HG03108 (cell line): ENCODE measurements at regions not wholly inside any gene's neighbourhood (a gene's known extent, or its start where the extent isn't known, plus 50 kb on each side); places are given as distances from the start of the nearest gene placed in this dataset.
"Not testable (repeated sequence)": the region's sequence is repeated elsewhere in the genome, so short reads cannot be mapped to it uniquely, and the experiment has no call there.

ENCODE experiments used
- ATAC-seq: cut with Tn5 transposase; IDR thresholded peaks from one replicate; pipeline ENCODE4 v1.9.1; 2021; ENCODE audit warnings: moderate library complexity; ENCODE audit not compliant: unreplicated experiment

DNA sequence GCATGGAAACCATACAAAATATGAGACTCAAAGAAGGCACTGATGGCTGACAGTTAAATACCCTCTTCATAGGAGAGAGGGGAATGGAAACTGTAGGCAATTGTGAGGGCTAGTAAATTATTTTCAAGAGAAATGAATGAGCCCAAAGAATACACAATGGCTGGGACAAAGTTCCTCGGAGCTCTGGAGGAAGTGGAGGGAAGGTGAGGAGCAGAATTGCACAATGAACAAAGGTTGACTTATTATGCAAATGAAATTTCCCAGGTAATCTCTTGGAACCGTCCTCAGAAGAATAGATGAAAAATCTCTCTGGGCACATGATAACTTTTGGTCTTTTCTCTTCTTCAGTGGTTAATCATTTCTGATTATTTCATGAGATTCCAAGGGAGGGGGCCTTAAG, 202.6 kb upstream of the VCX start:
- no peak for ATAC-seq

DNA sequence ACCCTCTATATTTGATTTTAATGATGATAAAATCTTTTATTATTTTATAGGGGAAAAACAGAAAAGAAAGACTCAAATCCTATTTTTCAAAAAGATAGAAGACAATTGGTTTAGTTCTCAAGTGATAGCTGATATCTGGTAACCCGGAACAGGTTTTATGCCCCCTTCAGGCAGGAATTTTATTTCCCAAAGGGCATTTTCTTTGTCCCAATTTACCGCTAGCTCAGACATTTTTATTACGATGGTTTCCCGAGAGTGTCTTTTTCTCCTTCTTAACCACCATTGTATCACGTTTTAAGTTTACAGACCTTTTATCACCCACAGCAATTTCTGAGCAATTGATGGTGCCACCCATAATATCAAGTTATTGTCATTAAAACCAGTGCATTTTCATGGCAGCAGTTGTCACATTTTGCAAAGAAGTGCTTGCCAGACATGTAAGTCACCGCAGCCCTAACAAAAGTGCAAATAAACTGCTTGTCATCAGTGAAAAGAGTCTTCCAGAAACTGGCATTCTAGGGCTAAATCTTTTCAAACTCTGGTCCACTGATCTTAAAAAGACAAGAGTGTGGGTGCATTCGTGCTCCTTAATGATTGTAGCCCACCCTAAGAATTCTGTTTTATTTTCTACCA, 204.8 kb upstream of the VCX start:
- ATAC-seq, result no peak

DNA sequence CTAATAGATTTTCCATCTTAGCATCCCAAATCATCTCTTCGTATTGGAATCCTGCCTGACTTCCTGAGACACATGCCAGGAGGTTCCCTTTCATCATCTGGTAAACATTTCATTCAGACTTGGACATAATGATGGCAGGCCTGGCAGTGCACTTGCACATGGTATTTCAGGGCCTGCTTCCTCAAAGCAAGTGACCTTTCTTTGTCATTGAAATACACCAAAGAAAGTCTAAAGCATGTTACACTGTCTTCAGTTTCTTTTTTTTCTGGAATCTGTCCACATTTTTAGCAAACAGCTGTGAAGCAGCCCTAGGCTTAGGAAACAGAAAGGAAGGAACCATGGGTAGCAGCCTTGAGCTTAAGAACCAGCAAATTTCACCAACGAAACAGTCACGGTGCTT, 205.9 kb upstream of the VCX start:
- ATAC-seq, result no peak

DNA sequence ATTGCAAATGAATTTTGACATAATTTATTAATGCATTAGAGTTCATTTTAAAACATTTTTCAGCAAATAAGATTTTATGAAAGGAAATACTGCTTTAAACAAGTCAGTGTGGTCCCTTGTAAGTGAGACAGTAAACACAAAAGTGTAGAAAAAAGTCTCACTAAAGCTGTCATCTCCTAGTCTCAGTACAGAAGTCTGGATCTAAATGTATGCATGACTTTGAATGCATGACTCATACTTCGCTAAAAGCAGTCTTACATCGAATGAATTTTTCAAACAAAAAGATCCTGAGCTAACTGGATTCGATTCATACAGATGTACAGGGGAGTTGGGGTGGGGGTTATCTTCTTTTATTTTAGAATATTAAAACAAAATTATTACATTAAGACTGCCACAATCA, 207.4 kb upstream of the VCX start:
- ATAC-seq, result no peak

DNA sequence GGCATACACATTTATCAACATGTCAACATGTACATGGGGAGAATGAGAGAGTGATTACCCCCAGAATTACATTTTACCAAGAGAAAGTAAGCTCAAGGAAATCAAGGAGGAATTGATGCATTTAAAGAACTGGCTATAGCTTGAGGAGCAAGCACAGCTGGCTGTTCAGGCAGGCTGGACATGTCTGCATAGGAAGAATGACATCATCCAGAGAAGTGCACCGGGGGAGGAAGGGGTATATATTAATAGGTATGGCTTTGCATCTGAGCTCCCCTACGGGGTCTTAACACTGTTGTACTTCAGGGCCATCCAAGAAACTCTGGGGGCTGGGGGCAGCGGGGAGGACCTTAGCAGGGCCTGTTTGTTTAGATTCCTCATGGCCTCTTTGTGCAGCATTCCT, 222.4 kb upstream of the VCX start:
- no peak for ATAC-seq

DNA sequence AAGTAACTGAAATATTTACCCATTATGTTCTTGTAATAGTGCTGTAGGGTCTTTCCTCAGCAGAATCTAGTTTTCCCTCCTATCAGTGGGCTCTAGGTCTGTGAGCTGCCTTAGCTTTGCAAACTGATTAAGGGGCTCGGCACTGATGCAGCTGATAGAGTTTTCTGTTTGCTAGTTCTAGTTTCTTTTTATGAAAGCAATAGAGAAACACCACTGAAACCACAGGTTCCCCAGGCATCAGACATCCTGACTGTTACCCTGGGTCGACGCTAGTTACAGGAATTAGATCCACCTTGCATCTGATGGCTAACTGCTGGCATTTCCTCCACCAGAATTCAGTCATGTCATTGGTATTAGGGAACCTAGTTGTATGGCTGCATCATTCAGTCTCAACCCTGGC, 225.0 kb upstream of the VCX start:
- no peak for ATAC-seq

DNA sequence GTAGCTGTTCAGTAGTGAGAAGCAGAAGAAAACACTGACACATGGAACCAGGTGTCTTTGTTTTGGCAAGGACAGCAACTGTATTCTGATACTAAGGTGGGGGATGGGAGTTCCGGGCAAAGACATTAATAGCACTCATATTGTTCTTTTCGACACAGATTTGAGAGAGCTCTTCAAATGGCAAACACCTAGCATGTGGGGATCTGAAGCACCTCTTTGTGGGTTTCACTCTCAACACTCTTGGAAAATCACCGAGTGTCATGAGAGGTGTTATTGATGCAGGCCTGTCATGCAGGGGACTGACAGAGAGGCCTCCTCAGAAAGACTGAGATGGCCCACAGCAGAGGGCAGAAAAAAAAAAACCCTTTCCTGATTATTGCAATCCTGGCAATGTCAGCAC, 228.4 kb upstream of the VCX start:
- ATAC-seq, result no peak

DNA sequence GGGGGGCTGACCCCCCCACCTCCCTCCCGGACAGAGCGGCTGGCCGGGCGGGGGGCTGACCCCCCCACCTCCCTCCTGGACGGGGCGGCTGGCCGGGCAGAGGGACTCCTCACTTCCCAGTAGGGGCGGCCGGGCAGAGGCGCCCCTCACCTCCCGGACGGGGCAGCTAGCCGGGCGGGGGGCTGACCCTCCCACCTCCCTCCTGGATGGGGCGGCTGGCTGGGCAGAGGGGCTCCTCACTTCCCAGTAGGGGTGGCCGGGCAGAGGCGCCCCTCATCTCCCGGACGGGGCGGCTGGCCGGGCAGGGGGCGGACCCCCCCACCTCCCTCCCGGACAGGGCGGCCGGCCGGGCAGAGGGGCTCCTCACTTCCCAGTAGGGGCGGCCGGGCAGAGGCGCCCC, 234.3 kb upstream of the VCX start:
- not testable (repeated sequence) for ATAC-seq

DNA sequence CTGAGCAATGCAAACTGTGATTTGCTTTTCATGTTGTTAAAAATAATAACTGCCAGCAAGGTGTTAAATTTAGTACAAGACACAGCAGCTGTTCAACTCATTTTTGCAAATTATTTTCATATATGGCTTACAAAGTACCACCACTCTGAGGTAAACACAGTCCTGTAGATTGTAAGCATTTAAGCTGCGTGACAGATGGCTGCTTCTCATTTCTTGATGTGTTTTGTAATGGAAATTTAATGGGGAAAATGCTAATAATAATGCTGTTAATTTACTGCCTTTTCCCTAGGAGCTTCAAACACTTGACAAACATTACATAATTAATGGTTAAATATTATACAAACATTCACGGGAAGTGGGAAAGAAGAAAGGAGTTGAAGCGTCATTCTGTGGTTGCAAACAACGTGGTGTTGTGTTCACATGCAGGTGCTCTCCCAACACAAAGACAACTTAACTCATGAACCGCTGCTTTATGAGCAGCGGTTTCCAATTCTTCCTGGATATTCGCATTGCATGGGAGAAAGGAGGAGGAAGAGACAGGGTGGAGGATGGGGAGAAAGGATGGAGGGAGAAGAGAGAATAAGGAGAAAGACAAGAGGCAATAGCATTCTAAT, 236.8 kb upstream of the VCX start:
- no peak for ATAC-seq

DNA sequence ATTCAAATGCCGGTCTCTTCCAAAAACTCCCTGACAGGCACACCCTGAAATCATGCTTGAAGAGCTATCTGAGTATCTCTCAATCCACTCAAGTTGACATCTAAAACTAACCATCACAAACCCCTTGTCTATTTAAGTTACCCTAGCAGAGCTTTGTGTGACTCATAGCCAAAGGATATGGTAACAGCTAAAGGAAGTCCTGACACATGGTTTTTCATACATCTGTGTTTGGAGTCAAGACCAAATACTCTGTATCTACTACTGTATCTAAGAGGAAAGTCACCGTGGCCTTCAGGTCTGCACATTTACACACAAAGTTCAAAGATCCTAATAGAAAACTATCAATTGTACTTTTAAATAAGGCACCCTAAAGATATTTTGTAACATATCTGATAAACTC, 239.6 kb upstream of the VCX start:
- no peak for ATAC-seq

DNA sequence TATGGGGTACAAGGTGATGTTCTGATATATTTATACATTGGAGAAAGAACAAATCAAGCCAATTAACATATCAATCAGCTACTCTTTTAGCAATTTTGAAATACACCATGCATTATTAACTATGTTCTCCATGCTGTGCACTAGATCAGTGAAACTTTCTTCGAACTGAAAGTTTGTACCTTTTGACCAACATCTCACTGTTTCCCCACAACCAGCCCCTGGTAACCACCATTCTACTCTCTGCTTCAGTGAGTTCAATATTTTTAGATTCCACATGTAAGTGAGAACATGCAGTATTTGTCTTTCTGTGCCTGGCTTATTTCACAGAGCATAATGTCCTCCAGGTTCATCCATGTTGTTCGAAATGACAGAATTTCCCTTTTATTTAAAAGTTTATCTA, 246.1 kb upstream of the VCX start:
- ATAC-seq, result no peak

DNA sequence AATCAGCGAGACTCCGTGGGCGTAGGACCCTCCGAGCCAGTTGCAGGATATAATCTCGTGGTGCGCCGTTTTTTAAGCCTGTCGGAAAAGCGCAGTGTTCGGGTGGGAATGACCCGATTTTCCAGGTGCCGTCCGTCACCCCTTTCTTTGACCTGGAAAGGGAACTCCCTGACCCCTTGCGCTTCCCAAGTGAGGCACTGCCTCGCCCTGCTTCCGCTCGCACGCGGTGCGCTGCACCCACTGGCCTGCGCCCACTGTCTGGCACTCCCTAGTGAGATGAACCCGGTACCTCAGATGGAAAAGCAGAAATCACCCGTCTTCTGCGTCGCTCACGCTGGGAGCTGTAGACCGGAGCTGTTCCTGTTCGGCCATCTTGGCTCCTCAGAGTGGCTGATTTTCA, 249.6 kb upstream of the VCX start:
- ATAC-seq, result not testable (repeated sequence)

DNA sequence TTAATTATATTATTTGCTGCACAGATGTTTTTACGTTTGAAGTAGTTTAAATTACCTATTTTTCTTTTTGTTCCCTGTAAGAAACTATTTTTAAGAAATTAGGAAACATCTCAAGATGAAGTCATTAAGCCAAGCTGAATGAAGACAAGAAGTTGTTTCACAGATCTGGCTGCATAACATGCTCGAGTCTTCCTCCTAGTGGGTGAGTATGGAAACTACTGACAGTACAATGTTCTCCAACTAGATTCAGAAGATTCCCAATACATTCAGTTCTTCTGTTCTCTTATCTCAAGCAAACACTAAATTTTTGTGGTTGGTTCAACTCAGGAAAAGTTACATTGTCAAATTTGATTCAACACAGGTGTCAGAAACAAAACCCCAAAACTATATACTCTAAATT, 256.8 kb upstream of the VCX start:
- peak; percentile 59 for ATAC-seq

DNA sequence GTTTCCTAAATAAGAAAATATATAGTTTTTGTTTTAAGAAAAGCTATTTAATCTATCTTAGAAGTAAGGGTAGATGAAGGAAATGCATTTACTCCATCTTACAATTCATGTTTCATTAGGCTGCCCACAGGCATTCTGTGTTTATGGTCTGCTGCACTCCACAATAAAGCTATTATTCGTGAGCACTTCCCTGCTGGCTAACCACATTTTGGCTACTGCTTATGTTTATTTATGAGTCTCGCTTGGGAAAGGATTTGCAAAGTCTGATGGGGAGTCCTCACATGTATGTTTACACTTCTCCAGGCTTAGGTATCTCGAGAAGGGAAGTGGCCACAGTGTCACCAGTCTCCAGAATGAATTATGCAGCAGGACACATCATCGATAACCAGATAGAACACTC, 260.8 kb upstream of the VCX start:
- ATAC-seq, result no peak

DNA sequence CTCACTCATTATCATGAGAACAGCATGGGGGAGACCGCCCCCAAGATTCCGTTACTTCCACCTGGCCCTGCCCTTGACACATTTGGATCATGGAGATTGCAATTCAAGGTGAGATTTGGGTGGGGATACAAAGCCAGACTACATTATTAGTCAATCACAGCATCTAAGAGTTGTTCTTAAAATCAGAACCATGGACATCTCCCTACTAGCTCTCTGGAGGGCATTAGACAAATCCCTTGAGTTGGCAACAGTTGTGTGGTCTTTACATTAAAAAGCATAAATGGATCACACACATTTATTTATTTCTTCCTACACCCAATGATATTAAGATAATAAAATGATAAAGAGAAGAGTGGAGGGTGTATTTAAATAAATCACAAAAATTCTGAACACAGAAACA, 262.8 kb upstream of the VCX start:
- ATAC-seq, result no peak

DNA sequence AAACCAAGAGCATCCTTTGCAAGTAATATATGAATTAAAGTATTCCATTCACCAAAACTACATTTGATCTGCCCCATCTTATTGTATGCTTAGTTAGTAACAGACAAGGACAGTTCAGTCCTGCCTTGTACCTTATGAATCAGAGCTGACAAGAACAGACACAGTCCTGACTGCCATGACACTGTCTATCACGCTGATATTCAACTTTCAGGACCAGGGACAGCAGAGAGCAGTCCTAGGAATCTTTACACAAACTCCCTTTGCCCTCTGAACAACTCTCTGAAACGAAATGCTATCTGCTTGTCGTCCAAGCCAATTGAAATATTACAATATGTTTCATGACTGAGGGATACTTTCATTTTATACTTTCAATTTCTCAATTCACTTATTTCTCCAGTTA, 268.6 kb upstream of the VCX start:
- ATAC-seq, result no peak

DNA sequence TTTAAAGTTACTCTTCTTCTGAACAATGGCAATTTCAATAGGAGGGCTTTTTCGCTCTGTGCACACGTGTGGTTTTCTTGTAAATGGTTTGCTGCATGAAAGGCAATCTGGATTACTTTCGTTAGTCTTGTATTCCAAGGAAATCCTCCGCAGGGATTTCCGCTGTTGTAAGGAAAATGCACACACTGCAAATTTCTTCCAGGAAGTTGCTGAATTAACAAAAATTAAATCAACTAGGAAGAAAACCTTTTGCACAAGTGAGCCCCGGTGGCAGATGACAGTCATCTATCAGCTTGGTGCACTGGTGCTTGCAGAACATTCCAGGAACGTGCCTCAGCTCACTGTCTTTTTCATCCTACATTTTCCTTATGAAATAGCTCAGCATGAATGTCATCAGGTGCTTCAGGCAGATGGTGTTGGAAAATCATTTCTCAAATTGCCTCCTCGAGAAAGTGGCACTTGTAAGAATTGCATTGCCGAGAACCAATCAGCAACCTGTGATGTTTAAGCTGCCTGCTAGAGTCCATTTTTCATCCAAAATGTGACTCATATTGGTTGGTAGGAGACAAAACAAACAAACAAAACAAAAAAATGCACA, 272.4 kb upstream of the VCX start:
- ATAC-seq, result no peak

DNA sequence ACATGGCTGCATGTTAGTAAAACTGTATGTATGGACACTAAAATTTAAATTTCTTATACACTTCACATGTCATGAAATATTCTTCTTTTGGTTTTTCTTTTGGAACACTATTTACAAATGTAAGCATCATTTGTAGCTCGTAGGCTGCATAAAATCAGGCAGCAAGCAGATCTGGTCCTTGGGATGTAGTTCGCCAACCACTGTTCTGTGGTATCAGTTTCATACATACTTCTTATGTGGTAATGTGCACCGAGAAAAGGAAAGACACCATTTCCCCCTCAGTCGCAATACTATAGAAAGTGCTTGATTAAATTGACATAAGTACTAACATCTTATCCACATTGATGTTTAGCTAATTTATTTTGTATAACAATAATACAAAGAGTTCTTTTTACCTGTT, 274.4 kb upstream of the VCX start:
- no peak for ATAC-seq

DNA sequence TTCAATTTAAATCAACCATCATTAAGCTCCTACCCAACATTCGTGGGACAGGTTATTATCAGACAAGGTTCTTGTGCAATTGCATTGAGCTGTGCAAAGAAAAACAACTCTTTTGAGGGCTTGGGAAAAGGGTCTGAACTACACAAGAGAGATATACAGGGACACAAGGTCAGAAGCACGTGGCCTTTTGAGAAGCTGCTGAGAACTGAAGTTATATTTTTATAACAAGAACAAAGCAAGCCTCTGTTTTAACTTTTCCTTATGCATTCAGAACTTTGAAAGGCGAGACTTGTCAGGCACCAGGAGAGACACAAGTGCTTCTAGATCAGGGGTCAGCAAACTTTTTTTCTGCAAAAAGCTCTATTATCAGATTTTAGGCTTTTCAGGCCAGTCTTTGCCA, 274.8 kb upstream of the VCX start:
- ATAC-seq, result no peak

DNA sequence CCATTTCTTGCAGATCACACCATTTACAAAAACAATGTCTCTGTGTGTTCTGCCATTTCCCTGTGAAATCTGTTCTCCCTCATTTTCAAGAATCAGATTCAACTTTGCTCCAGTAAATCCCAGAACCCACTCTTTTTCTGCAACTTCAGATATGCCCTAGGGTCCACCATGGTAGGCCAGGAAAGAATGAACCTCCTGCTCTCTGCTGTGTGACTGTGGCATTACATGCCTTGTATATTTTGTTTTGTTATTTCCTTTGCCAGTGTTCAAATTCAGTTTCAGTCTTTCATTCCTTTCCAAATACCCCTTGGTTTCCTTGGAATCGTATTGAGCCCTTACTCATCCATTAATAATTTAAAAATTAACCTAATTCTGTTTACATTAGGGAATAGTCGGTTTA, 290.2 kb upstream of the VCX start:
- ATAC-seq, result no peak

DNA sequence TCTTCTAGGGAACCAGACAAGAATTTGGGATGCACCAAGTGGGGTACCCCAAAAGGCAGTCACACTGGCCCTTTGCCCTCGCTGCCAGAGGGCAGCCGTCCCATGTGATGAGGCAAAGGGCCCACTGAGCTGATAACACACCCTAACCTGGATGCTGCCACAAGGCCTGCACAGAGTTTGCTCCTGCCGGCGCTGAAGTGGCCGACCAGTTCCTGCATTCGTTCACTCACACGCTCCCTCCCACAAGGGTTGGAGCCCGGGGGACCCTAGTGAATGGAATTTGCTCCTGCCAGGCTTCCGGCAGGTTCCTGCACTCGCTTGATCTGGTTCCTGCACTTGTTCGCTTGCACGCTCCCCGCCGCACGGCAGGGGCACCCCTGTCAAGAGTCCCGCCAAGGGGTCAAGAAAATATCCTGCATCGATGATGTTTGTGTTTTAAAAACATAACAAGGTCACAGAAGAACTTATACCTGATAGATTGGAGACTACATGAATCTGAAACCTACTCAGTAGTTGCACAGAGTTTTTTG, 296.4 kb upstream of the VCX start:
- ATAC-seq, result no peak

DNA sequence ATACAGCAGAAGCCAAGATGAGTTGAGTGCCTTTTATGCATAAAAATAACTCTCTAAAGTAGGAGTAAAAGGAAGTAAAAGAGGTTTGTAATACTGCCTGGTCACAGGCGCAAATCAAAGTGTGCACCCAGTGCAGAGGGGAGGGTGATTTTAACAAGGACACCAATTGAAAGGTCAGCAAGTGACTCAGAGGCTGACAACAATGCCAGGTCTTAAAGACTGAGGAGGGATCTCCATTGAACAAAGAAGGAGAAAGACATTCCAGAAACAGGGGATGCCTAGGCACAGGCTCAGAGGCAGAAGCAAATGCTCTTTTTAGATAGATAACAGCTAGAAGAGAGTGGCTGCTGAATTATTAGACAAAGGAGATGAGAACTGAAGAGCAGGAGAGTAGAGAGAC, 297.4 kb upstream of the VCX start:
- ATAC-seq, result no peak
